Osteocyte (in vitro differentiated cells): ENCODE measurements at regions not wholly inside any gene's neighbourhood (a gene's known extent, or its start where the extent isn't known, plus 50 kb on each side); places are given as distances from the start of the nearest gene placed in this dataset.

ENCODE experiments used
- DNase-seq: peaks from one replicate; pipeline ENCODE4 v3.0.0; 2021; ENCODE audit warnings: mixed read lengths; ENCODE audit not compliant: unreplicated experiment; ENCODE audit errors: extremely low spot score
- H3K27ac Mint-ChIP-seq: one replicate; pipeline ENCODE4 v1.8.0; 2021; ENCODE audit warnings: mild to moderate bottlenecking, mixed read lengths; ENCODE audit not compliant: unreplicated experiment
- H3K27me3 Mint-ChIP-seq: one replicate; pipeline ENCODE4 v1.8.0; 2021; ENCODE audit warnings: mixed read lengths; ENCODE audit not compliant: unreplicated experiment
- H3K36me3 Mint-ChIP-seq: one replicate; pipeline ENCODE4 v1.8.0; 2021; ENCODE audit warnings: mixed read lengths; ENCODE audit not compliant: unreplicated experiment
- H3K4me1 Mint-ChIP-seq: one replicate; pipeline ENCODE4 v1.8.0; 2021; ENCODE audit warnings: mixed read lengths; ENCODE audit not compliant: unreplicated experiment
- H3K4me3 Mint-ChIP-seq: one replicate; pipeline ENCODE4 v1.8.0; 2021; ENCODE audit warnings: mild to moderate bottlenecking, moderate library complexity, mixed read lengths; ENCODE audit not compliant: unreplicated experiment
- H3K9me3 Mint-ChIP-seq: one replicate; pipeline ENCODE4 v1.8.0; 2021; ENCODE audit warnings: mixed read lengths; ENCODE audit not compliant: unreplicated experiment
- TF ChIP-seq, protein P1 (sequence below): fragments of 200-600 bp; sonication (generic); IDR thresholded peaks from 2 replicates; pipeline ENCODE4 v1.5.0; 2021; ENCODE audit warnings: antibody characterized with exemption, mild to moderate bottlenecking, moderate library complexity

- no peaks in the 10 kb centered on the region for H3K36me3 Mint-ChIP-seq
- TF ChIP-seq, protein P1, sequence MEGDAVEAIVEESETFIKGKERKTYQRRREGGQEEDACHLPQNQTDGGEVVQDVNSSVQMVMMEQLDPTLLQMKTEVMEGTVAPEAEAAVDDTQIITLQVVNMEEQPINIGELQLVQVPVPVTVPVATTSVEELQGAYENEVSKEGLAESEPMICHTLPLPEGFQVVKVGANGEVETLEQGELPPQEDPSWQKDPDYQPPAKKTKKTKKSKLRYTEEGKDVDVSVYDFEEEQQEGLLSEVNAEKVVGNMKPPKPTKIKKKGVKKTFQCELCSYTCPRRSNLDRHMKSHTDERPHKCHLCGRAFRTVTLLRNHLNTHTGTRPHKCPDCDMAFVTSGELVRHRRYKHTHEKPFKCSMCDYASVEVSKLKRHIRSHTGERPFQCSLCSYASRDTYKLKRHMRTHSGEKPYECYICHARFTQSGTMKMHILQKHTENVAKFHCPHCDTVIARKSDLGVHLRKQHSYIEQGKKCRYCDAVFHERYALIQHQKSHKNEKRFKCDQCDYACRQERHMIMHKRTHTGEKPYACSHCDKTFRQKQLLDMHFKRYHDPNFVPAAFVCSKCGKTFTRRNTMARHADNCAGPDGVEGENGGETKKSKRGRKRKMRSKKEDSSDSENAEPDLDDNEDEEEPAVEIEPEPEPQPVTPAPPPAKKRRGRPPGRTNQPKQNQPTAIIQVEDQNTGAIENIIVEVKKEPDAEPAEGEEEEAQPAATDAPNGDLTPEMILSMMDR: no peak
- peaks cover 8% of the 10 kb centered on the region for H3K9me3 Mint-ChIP-seq
- H3K27ac Mint-ChIP-seq: no peak overlapping the region
- no peaks in the 10 kb centered on the region for H3K4me1 Mint-ChIP-seq
- no peak for DNase-seq
- no peak overlapping the region for H3K4me3 Mint-ChIP-seq
- peaks cover 60% of the 10 kb centered on the region for H3K27me3 Mint-ChIP-seq
Observed at GRCh38 chr1:42075179-42075578, 78.0 kb upstream of the GUCA2B start.

DNA sequence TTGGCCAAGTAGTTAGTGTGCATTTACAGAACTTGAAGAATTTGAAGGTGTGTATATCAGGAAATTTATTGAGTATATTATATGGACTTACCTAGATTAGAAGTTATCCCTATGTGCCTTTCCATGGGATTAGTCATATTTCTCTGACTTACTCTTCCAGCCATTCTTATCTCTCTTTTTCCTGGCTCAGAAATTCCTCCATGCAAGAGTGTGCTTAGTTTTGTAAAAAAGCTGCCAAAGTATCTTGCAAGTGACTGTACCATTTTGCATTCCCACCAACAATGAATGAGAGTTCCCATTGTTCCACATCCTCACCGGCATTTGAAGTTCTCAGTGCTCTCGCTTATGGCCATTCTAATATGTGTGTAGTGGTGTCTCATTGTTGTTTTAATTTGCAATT, 82.2 kb upstream of the GUCA2B start:
- no peak for DNase-seq
- no peak overlapping the region for H3K27ac Mint-ChIP-seq
- no peaks in the 10 kb centered on the region for H3K36me3 Mint-ChIP-seq
- no peaks in the 10 kb centered on the region for H3K4me1 Mint-ChIP-seq
- no peaks in the 10 kb centered on the region for H3K9me3 Mint-ChIP-seq
- H3K4me3 Mint-ChIP-seq: no peak overlapping the region
- peaks cover 71% of the 10 kb centered on the region for H3K27me3 Mint-ChIP-seq
- TF ChIP-seq, protein P1: no peak

DNA sequence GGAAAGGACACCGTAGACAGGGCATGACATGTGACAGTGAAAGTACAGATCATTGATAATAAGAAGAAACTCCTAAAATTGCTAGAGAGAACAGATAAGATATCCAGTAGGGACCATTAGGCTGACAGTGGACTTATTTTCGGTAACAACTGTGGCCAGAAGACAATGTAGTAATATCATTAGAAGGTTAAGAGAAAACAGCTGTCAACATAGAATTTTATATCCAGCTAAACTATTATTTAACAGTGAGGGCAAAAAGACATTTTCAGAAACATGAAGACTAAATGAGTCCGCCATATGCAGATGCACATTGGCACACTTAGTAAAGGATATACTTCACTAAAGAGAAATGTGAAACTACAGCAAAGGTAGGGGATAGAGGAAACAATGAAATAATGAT, 95.4 kb upstream of the GUCA2B start:
- no peak overlapping the region for H3K27ac Mint-ChIP-seq
- DNase-seq: no peak
- H3K27me3 Mint-ChIP-seq: peaks cover 6% of the 10 kb centered on the region
- H3K4me3 Mint-ChIP-seq: no peak overlapping the region
- H3K4me1 Mint-ChIP-seq: no peaks in the 10 kb centered on the region
- TF ChIP-seq, protein P1: no peak
- peaks cover 7% of the 10 kb centered on the region for H3K9me3 Mint-ChIP-seq
- H3K36me3 Mint-ChIP-seq: peaks cover 2% of the 10 kb centered on the region

GRCh38 chr1:42056460-42056859, 96.8 kb upstream of the GUCA2B start:
- peaks cover 2% of the 10 kb centered on the region for H3K36me3 Mint-ChIP-seq
- no peak overlapping the region for H3K27ac Mint-ChIP-seq
- H3K9me3 Mint-ChIP-seq: peaks cover 7% of the 10 kb centered on the region
- no peak overlapping the region for H3K4me3 Mint-ChIP-seq
- TF ChIP-seq, protein P1: no peak
- H3K4me1 Mint-ChIP-seq: no peaks in the 10 kb centered on the region
- DNase-seq: no peak
- peaks cover 3% of the 10 kb centered on the region for H3K27me3 Mint-ChIP-seq

- Mint-ChIP-seq H3K9me3 (peaks cover 7% of the 10 kb centered on the region), H3K27ac (no peak overlapping the region), H3K4me1 (no peaks in the 10 kb centered on the region), H3K36me3 (peaks cover 2% of the 10 kb centered on the region), H3K4me3 (no peak overlapping the region), H3K27me3 (peaks cover 10% of the 10 kb centered on the region)
- TF ChIP-seq, protein P1: no peak
- DNase-seq: no peak
Observed at GRCh38 chr1:42055061-42055460, 98.1 kb upstream of the GUCA2B start.
